ENCODE measurements at regions not wholly inside any gene's neighbourhood (a gene's known extent, or its start where the extent isn't known, plus 50 kb on each side); places are given as distances from the start of the nearest gene placed in this dataset.

GRCh38 chr6:168773788-168774187 lies 332.8 kb downstream of the SMOC2 start:
- DNase-seq (ENCODE audit: low spot score) = no peak

DNA sequence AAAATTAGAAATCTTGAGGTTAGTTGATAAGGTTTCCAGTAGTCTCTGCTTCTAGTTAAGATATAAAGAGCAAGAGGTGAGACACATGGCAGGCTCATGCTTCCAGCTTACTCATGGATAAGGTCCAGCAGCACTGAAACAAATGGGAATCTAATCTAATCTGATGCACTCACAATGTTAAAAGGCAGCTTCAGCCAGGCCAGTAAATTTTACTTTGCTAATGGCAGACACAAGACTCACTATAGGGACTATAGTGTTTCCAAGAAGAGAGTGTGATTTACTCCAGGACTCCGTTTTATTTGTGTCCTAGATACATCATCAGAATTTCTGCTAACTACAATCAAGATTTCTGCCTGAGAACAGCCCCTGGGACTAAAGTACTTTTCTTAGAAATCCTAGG lies 324.8 kb downstream of the SMOC2 start:
- no peak for DNase-seq (ENCODE audit: low spot score)

DNA sequence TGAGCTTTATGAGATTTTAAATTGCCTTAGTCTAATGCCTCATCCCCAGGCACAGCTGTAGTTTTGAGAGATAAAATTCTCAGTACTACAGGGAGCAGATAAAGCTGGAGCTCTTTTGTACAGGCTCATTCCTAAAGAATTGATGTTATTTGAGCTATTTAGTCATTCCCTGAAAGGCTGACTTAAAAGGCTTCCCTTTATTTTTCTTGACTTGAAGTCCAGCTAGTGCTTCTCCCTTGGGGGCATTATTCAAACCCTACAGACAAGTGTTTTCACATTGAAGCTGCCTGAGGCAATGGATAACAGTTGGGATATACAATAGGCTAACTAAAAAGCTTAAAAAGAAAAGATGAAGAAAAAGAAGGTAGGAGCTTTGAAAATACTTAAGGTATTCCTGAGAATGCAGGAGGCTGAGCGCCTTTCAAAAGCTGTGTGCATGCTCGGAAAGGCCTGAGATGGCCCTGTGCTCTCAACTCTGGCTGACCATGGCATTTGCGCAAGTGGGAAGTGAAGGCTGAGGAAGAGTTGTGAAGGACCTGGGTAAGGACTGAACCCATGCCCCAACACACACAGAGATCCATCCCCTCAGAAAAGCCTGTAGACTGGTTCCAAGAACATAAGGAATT lies 315.1 kb downstream of the SMOC2 start:
- no peak for DNase-seq (ENCODE audit: low spot score)

- DNase-seq (ENCODE audit: low spot score) = no peak
Measured at GRCh38 chr6:168746643-168747042, 305.7 kb downstream of the SMOC2 start.

DNA sequence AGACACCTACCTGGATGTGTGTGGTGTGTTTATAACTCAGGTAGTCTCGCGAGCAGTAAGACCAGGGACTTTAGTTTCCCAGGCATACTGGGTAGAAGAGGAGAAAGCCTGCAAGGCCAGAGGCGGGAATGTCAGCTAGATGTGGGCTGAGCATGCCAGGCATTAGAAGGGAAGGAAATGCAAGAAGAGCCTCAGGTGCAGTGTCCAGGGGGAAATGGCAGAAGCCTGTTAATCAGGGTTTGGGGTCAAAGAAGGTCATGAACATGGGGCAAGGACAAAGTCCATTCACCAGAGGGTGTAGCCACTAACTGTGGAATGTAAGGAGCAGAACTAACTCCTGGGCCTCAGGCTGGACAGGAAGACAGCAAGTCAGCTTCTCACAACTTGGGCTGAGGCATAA lies 305.0 kb downstream of the SMOC2 start:
- no peak for DNase-seq (ENCODE audit: low spot score)

GRCh38 chr6:168744861-168745260 lies 303.9 kb downstream of the SMOC2 start:
- no peak for DNase-seq (ENCODE audit: low spot score)

- no peak for DNase-seq (ENCODE audit: low spot score)
Measured at GRCh38 chr6:168741942-168742782, 301.2 kb downstream of the SMOC2 start.

- no peak for DNase-seq (ENCODE audit: low spot score)
Measured at GRCh38 chr6:168741305-168741704, 300.3 kb downstream of the SMOC2 start.

DNA sequence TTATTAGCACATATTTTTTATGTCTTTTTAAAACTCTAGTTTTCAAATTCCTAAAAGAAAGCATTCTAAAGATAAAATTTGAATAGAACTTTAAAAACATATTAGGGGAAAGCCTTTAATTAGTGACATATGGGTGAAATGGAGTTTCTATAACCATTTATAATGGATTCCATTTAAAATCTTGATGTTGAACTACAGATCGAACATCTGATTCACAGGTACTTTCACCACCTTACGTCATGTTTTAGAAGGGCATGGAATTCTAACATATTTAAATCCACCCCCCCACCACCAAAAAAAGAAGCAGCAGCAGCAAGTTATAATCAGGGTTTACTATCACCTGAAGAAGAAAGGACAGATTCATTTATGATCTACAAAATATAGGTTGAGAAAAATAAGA lies 298.4 kb downstream of the SMOC2 start:
- DNase-seq (ENCODE audit: low spot score) = no peak

- DNase-seq (ENCODE audit: low spot score) = no peak
Measured at GRCh38 chr6:168737481-168737880, 296.5 kb downstream of the SMOC2 start.

GRCh38 chr6:168737014-168737413 lies 296.0 kb downstream of the SMOC2 start:
- no peak for DNase-seq (ENCODE audit: low spot score)

DNA sequence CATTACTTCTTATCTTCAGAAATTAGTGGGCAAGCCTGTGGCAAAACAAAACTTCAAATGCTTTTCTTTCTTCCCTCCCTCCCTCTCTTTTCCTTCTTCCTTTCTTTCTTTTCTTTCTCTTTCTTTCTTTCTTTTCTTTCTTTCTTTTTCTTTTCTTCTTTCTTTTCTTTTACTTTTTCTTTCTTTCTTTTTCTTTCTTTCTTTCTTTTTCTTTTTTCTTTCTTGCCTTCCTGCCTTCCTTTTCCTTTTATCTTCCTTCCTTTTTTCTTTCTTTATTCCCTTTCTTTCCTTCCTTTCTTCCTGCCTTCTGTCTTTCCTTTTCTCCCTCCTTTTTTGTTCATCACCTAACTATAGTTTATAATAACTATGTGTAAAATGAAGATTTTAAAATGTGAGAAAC lies 295.1 kb downstream of the SMOC2 start:
- DNase-seq (ENCODE audit: low spot score) = no peak

DNA sequence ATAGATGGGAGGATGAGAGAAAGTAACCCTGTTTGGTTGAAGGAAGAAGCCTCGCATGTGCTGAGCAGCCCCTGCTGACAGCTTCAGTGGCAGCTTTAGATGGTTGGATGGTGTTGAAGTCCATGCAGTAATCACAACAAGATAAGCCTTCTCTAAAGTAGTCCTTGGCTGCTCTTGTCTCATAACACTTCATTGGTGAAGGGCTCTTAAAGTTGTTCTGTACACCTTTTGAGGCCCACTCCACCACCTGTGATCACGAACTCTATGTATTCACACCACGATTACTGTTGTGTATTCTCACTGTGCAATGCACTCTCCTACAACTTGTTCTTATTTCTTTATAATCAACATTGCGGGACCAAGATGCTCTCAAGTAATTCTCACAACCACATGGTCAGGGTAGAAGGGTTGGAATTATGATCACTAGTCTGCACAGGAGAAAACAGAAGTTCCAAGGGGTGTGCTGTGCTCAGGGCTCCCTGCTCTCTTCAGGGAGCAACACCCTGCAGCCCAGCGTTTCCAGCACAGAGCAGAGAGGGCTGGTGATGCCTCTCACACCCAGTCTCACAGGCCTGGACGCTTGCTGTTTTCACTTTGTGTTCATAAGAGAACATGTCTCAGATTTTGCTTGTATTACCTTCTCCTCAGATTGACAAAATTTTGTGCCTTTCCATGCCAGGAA lies 294.4 kb downstream of the SMOC2 start:
- no peak for DNase-seq (ENCODE audit: low spot score)

GRCh38 chr6:168734523-168734922 lies 293.5 kb downstream of the SMOC2 start:
- DNase-seq (ENCODE audit: low spot score) = no peak

DNA sequence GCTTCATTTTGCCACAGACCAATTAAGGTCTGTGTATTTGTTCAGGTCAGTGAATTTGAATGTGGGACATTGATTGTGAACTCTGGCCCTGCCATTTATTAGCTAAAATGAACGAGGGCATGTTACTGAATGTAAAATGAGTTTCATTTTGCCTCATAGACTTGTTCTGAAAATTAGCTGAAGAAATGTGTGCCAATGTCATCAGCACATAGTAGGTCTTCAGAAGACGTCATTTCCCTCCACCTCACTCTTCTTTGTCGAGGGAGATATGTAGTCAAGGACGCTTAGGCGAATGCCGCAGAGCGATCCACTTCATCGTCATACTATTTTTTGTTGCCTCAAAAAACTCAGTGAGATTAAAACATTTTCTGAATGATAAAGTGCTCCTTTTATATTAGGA lies 291.7 kb downstream of the SMOC2 start:
- DNase-seq (ENCODE audit: low spot score) = no peak

DNA sequence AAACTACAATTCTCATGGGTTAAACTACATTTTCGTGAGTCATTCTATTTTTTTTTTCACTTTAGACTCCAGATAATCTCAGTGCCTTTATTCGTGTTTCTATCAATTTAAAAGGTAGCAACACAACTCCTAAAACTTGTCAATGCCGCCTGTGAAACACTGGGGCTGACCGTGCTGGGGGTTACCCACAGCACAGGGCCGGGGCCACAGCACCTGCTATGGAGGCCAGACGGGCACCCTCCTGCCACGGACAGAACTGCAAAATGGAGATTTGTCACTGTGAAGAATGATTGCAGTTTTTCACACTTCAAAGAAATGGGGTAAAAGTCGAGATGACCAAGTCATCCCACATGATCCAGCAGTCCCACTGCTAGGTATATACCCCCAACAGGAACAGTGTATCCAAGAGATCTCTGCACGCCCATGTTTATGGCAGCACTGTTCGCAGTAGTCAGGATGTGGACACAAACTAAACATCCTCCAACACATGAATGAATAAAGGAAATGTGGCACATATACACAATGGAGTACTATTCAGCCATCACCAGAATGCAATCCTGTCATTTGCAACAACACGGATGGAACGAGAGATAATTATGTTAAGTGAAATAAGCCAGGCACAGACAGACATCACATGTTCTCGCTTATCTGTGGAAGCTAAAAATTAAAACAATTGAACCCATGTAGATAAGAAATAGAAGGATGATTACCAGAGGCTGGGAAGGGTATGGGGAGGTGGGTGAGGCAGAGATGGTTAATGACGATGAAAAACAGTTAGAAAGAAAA lies 290.1 kb downstream of the SMOC2 start:
- no peak for DNase-seq (ENCODE audit: low spot score)

- no peak for DNase-seq (ENCODE audit: low spot score)
Measured at GRCh38 chr6:168728056-168728455, 287.1 kb downstream of the SMOC2 start.

GRCh38 chr6:168726312-168726856 lies 285.4 kb downstream of the SMOC2 start:
- DNase-seq (ENCODE audit: low spot score) = no peak

- no peak for DNase-seq (ENCODE audit: low spot score)
Measured at GRCh38 chr6:168725802-168726201, 284.8 kb downstream of the SMOC2 start.

DNA sequence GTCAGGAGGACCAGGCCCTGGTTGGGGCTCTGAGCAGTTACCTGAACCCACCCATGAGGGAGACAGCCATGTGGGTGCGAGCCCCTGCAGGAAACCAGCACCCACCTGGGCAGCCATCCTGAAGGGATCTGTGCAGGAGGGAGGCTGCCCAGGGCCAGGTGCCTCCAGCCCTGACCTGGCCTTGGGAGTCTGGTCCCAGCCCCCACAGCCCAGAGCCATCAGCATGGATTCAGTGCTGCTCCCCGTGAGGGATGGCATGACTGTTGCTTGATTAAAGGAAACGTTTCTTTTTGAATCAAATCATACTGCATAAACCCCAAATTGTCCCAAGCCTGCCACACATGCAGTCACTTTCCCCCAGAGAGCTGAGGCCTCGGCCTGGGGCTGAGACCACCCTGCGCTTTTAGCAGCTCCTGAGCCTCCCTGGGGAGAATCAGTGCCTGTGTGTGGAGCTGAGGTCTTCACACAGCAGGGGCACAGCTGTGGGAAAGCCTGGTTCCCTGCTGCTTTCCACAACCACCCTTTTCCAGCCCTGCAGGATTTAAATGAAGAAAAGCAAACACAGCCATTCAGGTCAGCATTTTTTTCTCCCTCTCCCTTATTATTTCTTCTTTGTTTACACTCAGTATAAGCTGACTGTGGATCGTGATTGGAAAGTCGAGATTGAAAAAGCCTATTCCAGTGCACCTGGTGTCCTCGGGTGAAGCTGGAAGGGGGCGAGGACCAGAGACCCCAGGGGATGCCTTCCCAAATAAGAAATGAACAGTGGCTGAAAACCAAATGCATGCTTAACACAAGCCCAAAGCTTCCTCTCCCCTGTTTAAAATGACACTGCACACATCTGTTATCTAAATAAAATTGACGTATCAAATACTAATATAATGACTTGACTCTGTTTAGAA lies 283.9 kb downstream of the SMOC2 start:
- no peak for DNase-seq (ENCODE audit: low spot score)

GRCh38 chr6:168724033-168724432 lies 283.0 kb downstream of the SMOC2 start:
- DNase-seq (ENCODE audit: low spot score) = no peak

All from hematopoietic multipotent progenitor cell treated with erythropoietin and hydrocortisone succinate and interleukin-3 and kit ligand, for 17 days (in vitro differentiated cells).